ENCODE measurements at regions not wholly inside any gene's neighbourhood (a gene's known extent, or its start where the extent isn't known, plus 50 kb on each side); places are given as distances from the start of the nearest gene placed in this dataset.

DNA sequence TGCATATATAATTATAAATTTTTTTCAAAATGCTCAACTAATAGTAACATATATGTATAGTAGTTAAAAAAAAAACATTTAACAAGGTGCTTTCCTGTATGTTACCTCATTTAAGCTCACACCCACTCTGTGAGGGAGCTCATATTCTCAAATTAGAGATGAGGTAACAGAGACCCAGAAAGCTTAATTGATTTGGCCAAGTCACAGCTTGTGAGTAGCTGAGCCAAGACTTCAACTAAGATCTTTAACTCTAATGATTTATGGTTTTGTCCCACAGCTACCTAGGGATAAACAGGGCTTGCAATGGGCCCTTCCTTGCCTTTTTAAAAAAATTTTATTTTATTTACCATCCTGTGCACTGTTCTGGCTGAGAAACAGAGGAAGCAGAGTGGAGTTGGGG lies 230.0 kb upstream of the GOLIM4 start:
- Histone ChIP-seq H3K4me3 (no peak overlapping the region), H3K4me1 (no peaks in the 10 kb centered on the region), H3K9me3 (no peaks in the 10 kb centered on the region), H3K27me3 (no peaks in the 10 kb centered on the region), H3K27ac (no peak overlapping the region), H3K36me3 (no peaks in the 10 kb centered on the region)
- no peak for DNase-seq
- intact Hi-C loops (cut with DNase I): no loop called here
- TF ChIP-seq, protein P1, sequence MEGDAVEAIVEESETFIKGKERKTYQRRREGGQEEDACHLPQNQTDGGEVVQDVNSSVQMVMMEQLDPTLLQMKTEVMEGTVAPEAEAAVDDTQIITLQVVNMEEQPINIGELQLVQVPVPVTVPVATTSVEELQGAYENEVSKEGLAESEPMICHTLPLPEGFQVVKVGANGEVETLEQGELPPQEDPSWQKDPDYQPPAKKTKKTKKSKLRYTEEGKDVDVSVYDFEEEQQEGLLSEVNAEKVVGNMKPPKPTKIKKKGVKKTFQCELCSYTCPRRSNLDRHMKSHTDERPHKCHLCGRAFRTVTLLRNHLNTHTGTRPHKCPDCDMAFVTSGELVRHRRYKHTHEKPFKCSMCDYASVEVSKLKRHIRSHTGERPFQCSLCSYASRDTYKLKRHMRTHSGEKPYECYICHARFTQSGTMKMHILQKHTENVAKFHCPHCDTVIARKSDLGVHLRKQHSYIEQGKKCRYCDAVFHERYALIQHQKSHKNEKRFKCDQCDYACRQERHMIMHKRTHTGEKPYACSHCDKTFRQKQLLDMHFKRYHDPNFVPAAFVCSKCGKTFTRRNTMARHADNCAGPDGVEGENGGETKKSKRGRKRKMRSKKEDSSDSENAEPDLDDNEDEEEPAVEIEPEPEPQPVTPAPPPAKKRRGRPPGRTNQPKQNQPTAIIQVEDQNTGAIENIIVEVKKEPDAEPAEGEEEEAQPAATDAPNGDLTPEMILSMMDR (IDR thresholded peaks at IDR 0.05): no peak
- TF ChIP-seq POLR2A (IDR thresholded peaks at IDR 0.05): no peak
- ATAC-seq: no peak

DNA sequence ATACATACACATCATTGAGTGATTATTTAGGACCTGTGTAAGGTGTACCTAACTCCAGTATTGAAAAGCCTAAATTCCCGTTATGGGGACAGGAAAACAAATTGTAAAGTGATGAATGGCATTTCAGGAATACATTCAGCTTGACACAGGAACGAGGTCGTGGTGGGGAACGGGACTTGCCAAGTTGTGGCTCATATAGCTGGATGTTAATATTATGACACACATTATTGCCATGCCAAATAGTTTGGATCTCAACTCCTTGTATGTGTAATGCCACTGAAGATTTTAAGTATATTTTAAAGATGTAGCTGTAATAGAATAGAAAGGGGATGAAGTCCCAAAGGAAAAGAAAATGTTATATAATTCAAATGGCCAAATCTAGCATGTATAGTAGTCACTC lies 227.2 kb upstream of the GOLIM4 start:
- H3K27ac ChIP-seq: no peak overlapping the region
- no peak overlapping the region for H3K4me3 ChIP-seq
- no peak for ATAC-seq
- TF ChIP-seq, protein P1 (IDR thresholded peaks at IDR 0.05): no peak
- TF ChIP-seq POLR2A (IDR thresholded peaks at IDR 0.05): no peak
- H3K9me3 ChIP-seq: no peaks in the 10 kb centered on the region
- 45% methylated on average over 4 of the region's 4 CpGs for WGBS (ENCODE audit: insufficient coverage, low coverage, low lambda C conversion rate, missing lambda C conversion rate)
- DNase-seq: no peak
- H3K27me3 ChIP-seq: no peaks in the 10 kb centered on the region
- no peaks in the 10 kb centered on the region for H3K4me1 ChIP-seq
- intact Hi-C loops (cut with DNase I): no loop called here
- H3K36me3 ChIP-seq: no peaks in the 10 kb centered on the region

DNA sequence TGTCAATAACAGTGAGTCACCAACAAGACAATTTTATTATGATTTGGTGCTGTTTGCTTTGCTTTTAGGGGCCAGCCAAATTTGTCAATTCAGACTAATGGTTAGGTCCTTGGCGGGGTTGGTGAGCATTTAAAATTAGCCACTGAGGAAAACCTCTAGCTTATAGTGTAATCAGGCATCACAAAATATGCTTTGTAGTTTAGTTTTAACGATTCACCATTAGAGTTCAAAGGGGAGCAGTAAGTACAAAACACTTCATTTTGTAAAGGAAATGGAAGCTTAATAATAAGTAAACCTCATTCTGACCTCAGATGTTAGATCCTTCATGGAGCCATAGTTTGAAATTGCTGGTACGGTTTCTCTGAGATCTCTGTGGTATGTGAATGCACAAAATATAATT lies 218.4 kb upstream of the GOLIM4 start:
- TF ChIP-seq, protein P1 (IDR thresholded peaks at IDR 0.05): no peak
- TF ChIP-seq POLR2A (IDR thresholded peaks at IDR 0.05): no peak
- DNase-seq (no peak), ATAC-seq (no peak)
- 80% methylated on average over 3 of the region's 3 CpGs for WGBS (ENCODE audit: insufficient coverage, low coverage, low lambda C conversion rate, missing lambda C conversion rate)
- no peaks in the 10 kb centered on the region for H3K4me1 ChIP-seq
- H3K27ac ChIP-seq: no peak overlapping the region
- no peaks in the 10 kb centered on the region for H3K27me3 ChIP-seq
- intact Hi-C loops (cut with DNase I): no loop called here
- H3K4me3 ChIP-seq: no peak overlapping the region
- H3K9me3 ChIP-seq: no peaks in the 10 kb centered on the region
- H3K36me3 ChIP-seq: no peaks in the 10 kb centered on the region

DNA sequence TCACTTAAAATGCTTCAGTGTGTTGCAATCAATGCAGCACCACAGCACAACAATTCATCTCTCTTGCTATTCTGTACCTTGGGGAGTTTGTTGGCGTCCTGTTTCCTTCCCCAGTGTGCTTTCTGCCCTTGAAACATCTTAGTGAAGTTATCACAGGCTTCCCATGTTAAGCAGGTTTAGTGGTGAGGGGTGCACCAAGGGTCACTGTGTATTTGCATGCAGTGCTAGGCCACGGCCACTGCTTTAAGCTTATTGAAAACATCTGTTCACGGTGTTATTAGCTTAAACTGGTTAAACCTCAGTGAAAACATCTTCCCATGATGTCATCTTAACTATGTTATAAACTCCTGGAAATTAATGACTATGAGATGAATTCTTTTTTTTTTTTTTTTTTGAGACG lies 217.3 kb upstream of the GOLIM4 start:
- 55% methylated on average over 3 of the region's 4 CpGs for WGBS (ENCODE audit: insufficient coverage, low coverage, low lambda C conversion rate, missing lambda C conversion rate)
- no peaks in the 10 kb centered on the region for H3K9me3 ChIP-seq
- no peaks in the 10 kb centered on the region for H3K4me1 ChIP-seq
- H3K27me3 ChIP-seq: no peaks in the 10 kb centered on the region
- no peak overlapping the region for H3K27ac ChIP-seq
- H3K36me3 ChIP-seq: no peaks in the 10 kb centered on the region
- intact Hi-C loops (cut with DNase I): no loop called here
- ATAC-seq: no peak
- no peak overlapping the region for H3K4me3 ChIP-seq
- TF ChIP-seq POLR2A (IDR thresholded peaks at IDR 0.05): no peak
- TF ChIP-seq, protein P1 (IDR thresholded peaks at IDR 0.05): no peak
- no peak for DNase-seq

DNA sequence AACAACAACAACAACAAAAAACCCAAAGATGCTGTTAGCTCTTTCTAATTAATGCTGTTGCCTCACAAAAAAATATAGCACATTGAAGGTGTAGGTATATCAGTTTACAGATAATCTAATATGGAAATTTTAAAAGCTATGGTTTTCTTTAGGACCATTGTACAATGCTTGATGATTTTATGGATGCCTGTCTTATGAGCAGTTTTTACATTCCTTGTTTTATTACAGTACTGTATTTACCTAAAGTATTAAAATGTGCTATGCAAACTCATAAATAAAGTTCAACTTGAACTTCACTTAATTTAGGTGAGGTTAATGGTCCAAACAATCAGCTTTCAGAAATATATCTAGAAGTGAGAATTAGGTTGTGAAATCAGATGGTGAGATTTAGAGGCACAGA lies 212.2 kb upstream of the GOLIM4 start:
- H3K27me3 ChIP-seq: no peaks in the 10 kb centered on the region
- no peak overlapping the region for H3K27ac ChIP-seq
- H3K9me3 ChIP-seq: no peaks in the 10 kb centered on the region
- no peaks in the 10 kb centered on the region for H3K36me3 ChIP-seq
- H3K4me3 ChIP-seq: no peak overlapping the region
- no peak for TF ChIP-seq POLR2A (IDR thresholded peaks at IDR 0.05)
- TF ChIP-seq, protein P1 (IDR thresholded peaks at IDR 0.05): no peak
- H3K4me1 ChIP-seq: no peaks in the 10 kb centered on the region
- DNase-seq (no peak), ATAC-seq (no peak)
- intact Hi-C loops (cut with DNase I): no loop called here

Data from right lobe of liver (tissue), 6 donors.